IPS DF 6.9 (cell line): ENCODE measurements at regions not wholly inside any gene's neighbourhood (a gene's known extent, or its start where the extent isn't known, plus 50 kb on each side); places are given as distances from the start of the nearest gene placed in this dataset.
"Not testable (repeated sequence)": the region's sequence is repeated elsewhere in the genome, so short reads cannot be mapped to it uniquely, and the experiment has no call there.

Experiments
- DNase-seq: peaks from one replicate; pipeline ENCODE4 v3.0.0-alpha.2; 2013; ENCODE audit warnings: low read depth, low spot score
- H3K27ac ChIP-seq: one replicate; pipeline ENCODE4 v1.5.1; 2013; ENCODE audit warnings: low read length, control low read depth
- H3K27me3 ChIP-seq: 2 replicates; pipeline ENCODE4 v1.6.1; 2013; ENCODE audit warnings: mild to moderate bottlenecking, low read length; ENCODE audit not compliant: control insufficient read depth, insufficient read depth
- H3K36me3 ChIP-seq: 2 replicates; pipeline ENCODE4 v1.6.1; 2013; ENCODE audit warnings: low read length; ENCODE audit not compliant: control insufficient read depth, insufficient read depth
- H3K4me1 ChIP-seq: 2 replicates; pipeline ENCODE4 v1.6.1; 2013; ENCODE audit warnings: low read length; ENCODE audit not compliant: control insufficient read depth, insufficient read depth
- H3K4me3 ChIP-seq: 2 replicates; pipeline ENCODE4 v1.5.1; 2013; ENCODE audit warnings: mild to moderate bottlenecking, low read length
- H3K9me3 ChIP-seq: 2 replicates; pipeline ENCODE4 v1.6.1; 2013; ENCODE audit warnings: low read length, inconsistent platforms; ENCODE audit not compliant: control insufficient read depth, insufficient read depth
- WGBS: extraction: QIAGEN DNeasy Blood & Tissue Kit; methylation state at CpG from one replicate; pipeline ENCODE4 v1.1.7; 2013; ENCODE audit warnings: mixed read lengths, missing lambda C conversion rate; ENCODE audit not compliant: insufficient read length, insufficient coverage; 5-methylcytosine and 5-hydroxymethylcytosine counted together

- H3K4me3 ChIP-seq, result no peak overlapping the region
- H3K4me1 ChIP-seq, result no peaks in the 10 kb centered on the region
- no CpG with 5 or more reads among the region's 4 CpGs for WGBS
- H3K9me3 ChIP-seq, result no peaks in the 10 kb centered on the region
- no peak for DNase-seq
- H3K27me3 ChIP-seq, result no peaks in the 10 kb centered on the region
- no peaks in the 10 kb centered on the region for H3K36me3 ChIP-seq
- H3K27ac ChIP-seq, result no peak overlapping the region
These were observed 54.3 kb upstream of the CREB3L1 start for GRCh38 chr11:46223252-46223513.

- no CpG with 5 or more reads among the region's 5 CpGs for WGBS
These were observed 54.8 kb upstream of the CREB3L1 start for GRCh38 chr11:46222490-46223251.

GRCh38 chr11:46220313-46220712 lies 57.1 kb upstream of the CREB3L1 start:
- Histone ChIP-seq H3K36me3 (no peaks in the 10 kb centered on the region), H3K27me3 (no peaks in the 10 kb centered on the region), H3K4me3 (no peak overlapping the region), H3K4me1 (no peaks in the 10 kb centered on the region), H3K27ac (no peak overlapping the region), H3K9me3 (no peaks in the 10 kb centered on the region)
- WGBS, result no CpG with 5 or more reads among the region's 3 CpGs
- no peak for DNase-seq

More at GRCh38 chr11:46222490-46223251, 54.8 kb upstream of the CREB3L1 start:
- Histone ChIP-seq H3K27ac (no peak overlapping the region), H3K4me3 (no peak overlapping the region), H3K4me1 (no peaks in the 10 kb centered on the region), H3K27me3 (no peaks in the 10 kb centered on the region), H3K36me3 (no peaks in the 10 kb centered on the region), H3K9me3 (no peaks in the 10 kb centered on the region)
- DNase-seq, result no peak

GRCh38 chr11:46216765-46217089 lies 60.7 kb upstream of the CREB3L1 start:
- Histone ChIP-seq H3K36me3 (no peaks in the 10 kb centered on the region), H3K4me3 (no peak overlapping the region), H3K27me3 (no peaks in the 10 kb centered on the region), H3K9me3 (no peaks in the 10 kb centered on the region), H3K27ac (no peak overlapping the region), H3K4me1 (no peaks in the 10 kb centered on the region)
- no peak for DNase-seq
- no CpG with 5 or more reads among the region's 6 CpGs for WGBS

- no CpG with 5 or more reads among the region's 10 CpGs for WGBS
- H3K27ac ChIP-seq, result no peak overlapping the region
These were observed 61.3 kb upstream of the CREB3L1 start for GRCh38 chr11:46216019-46216764.

GRCh38 chr11:46215208-46215931 lies 62.1 kb upstream of the CREB3L1 start:
- no CpG with 5 or more reads among the region's 10 CpGs for WGBS
- H3K4me1 ChIP-seq, result no peaks in the 10 kb centered on the region
- H3K36me3 ChIP-seq, result no peaks in the 10 kb centered on the region
- H3K27ac ChIP-seq, result no peak overlapping the region
- H3K27me3 ChIP-seq, result no peaks in the 10 kb centered on the region
- no peak for DNase-seq
- H3K4me3 ChIP-seq, result no peak overlapping the region
- no peaks in the 10 kb centered on the region for H3K9me3 ChIP-seq

More at GRCh38 chr11:46216019-46216764, 61.3 kb upstream of the CREB3L1 start:
- no peak overlapping the region for H3K4me3 ChIP-seq
- H3K27me3 ChIP-seq, result no peaks in the 10 kb centered on the region
- no peaks in the 10 kb centered on the region for H3K36me3 ChIP-seq
- H3K9me3 ChIP-seq, result no peaks in the 10 kb centered on the region
- no peaks in the 10 kb centered on the region for H3K4me1 ChIP-seq
- DNase-seq, result no peak

- no peaks in the 10 kb centered on the region for H3K4me1 ChIP-seq
- H3K4me3 ChIP-seq, result no peak overlapping the region
- H3K9me3 ChIP-seq, result no peaks in the 10 kb centered on the region
- no peaks in the 10 kb centered on the region for H3K36me3 ChIP-seq
- DNase-seq, result no peak
- no CpG with 5 or more reads among the region's 3 CpGs for WGBS
- H3K27ac ChIP-seq, result no peak overlapping the region
- H3K27me3 ChIP-seq, result no peaks in the 10 kb centered on the region
These were observed 64.7 kb upstream of the CREB3L1 start for GRCh38 chr11:46212720-46213119.

- no CpG with 5 or more reads among the region's 3 CpGs for WGBS
- no peak overlapping the region for H3K27ac ChIP-seq
- H3K4me3 ChIP-seq, result no peak overlapping the region
- H3K9me3 ChIP-seq, result no peaks in the 10 kb centered on the region
- DNase-seq, result no peak
- no peaks in the 10 kb centered on the region for H3K27me3 ChIP-seq
- H3K36me3 ChIP-seq, result no peaks in the 10 kb centered on the region
- H3K4me1 ChIP-seq, result no peaks in the 10 kb centered on the region
These were observed 66.6 kb upstream of the CREB3L1 start for GRCh38 chr11:46210856-46211255.

GRCh38 chr11:46210133-46210636 lies 67.3 kb upstream of the CREB3L1 start:
- DNase-seq, result no peak

GRCh38 chr11:46209624-46210023 lies 67.8 kb upstream of the CREB3L1 start:
- not testable (repeated sequence) for H3K4me1 ChIP-seq, H3K4me3 ChIP-seq, H3K27ac ChIP-seq, H3K9me3 ChIP-seq, DNase-seq, H3K27me3 ChIP-seq, H3K36me3 ChIP-seq
- no CpG with 5 or more reads among the region's 5 CpGs for WGBS

More at GRCh38 chr11:46210133-46210636, 67.3 kb upstream of the CREB3L1 start:
- no peaks in the 10 kb centered on the region for H3K36me3 ChIP-seq
- no peaks in the 10 kb centered on the region for H3K27me3 ChIP-seq
- no peak overlapping the region for H3K27ac ChIP-seq
- no peaks in the 10 kb centered on the region for H3K4me1 ChIP-seq
- WGBS, result no CpG with 5 or more reads among the region's 4 CpGs
- no peak overlapping the region for H3K4me3 ChIP-seq
- no peaks in the 10 kb centered on the region for H3K9me3 ChIP-seq
